Activated CD8-positive, alpha-beta memory T cell treated with anti-CD3 and anti-CD28 coated beads, Interleukin-2, amount 50 U/mL, for 1 hour (primary cell): ENCODE measurements at regions not wholly inside any gene's neighbourhood (a gene's known extent, or its start where the extent isn't known, plus 50 kb on each side); places are given as distances from the start of the nearest gene placed in this dataset.
"Not testable (repeated sequence)": the region's sequence is repeated elsewhere in the genome, so short reads cannot be mapped to it uniquely, and the experiment has no call there.

ENCODE experiments used
- DNase-seq: peaks from one replicate; pipeline ENCODE4 v3.0.0-alpha.2; 2020; ENCODE audit errors: extremely low read depth

DNA sequence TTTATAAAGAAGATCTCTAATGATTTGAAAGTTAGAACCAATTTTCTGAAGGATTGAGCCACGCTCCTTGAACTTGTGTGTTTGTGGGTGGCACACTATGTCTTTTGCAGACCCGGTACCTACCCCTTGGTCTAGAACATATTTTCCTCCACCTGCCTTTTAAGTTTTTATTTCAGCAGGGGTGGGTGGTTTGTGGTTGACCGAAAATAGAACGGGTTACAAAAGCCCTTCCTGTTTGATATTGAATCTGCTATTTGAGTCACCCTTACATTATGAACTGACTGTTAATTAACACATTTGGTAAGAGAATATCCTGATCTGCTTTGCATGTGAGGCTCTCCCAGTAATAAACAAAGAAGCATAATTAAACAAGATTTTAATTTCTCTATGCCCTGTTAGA lies 697.5 kb downstream of the GOLGA6L6 start:
- DNase-seq = not testable (repeated sequence)
